CD4-positive, alpha-beta T cell treated with Interleukin-10 for 1 hour (primary cell): ENCODE measurements at regions not wholly inside any gene's neighbourhood (a gene's known extent, or its start where the extent isn't known, plus 50 kb on each side); places are given as distances from the start of the nearest gene placed in this dataset.
"Not testable (repeated sequence)": the region's sequence is repeated elsewhere in the genome, so short reads cannot be mapped to it uniquely, and the experiment has no call there.

Experiments
- DNase-seq: peaks from one replicate; pipeline ENCODE4 v3.0.0-alpha.2; 2020

DNA sequence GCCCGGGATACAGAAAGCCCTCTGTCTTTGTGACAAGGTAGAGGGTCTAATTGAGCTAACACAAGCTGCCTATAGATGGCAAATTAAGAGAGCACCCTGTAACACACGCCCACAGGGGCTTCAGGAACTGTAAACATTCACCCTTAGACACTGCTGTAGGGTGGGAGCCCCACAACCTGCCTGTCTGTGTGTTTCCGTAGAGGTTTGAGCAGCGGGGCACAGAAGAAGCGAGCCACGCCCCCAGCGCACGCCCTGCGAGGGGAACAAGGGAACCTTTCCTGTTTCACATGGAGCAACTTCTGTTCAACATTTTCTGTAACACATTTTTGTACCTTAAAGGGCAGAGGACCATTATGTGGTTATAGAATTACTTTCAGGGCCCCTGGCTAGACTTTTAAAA is 231.7 kb upstream of the EXOC2 start:
- DNase-seq, result no peak

DNA sequence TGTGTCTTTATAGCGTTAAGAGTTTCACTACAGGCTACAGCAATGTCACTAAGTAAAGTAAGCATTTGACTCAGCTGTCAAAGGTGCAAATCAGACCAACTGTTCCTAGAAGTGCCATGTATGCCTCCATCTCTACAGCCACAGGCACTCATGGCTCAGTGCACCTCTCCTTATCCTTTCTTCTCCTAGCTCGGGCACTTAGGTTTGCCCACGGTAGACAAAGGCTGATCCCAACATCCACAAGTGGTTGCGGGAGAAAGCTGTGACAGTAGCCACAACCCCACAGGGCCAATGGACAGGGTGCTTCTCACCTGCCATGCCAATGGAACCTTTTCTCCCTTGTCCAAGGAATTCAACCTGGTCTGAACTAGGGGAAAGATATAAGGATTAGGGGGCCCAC is 228.5 kb upstream of the EXOC2 start:
- no peak for DNase-seq

DNA sequence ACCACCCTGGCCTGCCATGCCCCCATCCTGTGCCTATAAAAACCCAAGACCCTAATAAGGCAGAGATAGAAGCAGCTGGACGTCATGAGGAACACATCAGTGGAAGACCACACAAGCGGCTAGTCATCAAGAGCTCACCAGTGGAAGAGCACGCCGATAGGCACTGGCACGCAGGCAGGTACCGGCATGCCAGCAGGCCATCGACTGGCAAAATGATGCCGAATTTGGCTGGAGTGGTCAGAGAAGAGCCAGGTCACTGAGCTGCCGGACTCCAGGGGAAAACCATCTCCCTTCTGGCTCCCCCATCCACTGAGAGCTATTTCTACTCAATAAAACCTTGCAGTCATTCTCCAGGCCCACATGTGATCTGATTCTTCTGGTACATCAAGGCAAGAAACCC is 227.6 kb upstream of the EXOC2 start:
- no peak for DNase-seq

DNA sequence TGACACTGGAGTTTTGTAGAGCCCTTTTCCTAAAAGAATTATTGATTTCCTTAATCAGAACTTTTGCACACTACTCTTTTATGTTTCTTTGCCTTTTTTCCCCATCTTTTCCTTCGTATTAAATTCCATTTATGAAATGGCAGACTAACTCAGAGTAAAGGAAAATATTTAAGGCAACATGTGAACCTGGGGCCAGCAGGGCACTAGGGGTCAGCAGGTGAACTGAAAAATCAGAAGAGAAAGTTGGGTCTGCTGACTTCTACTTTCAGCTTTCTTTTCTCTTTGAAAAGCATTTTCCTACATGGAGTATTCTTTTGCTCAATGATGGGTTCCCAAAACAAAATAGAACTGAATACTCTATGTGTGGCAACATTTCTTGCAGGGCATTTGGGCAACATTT is 226.6 kb upstream of the EXOC2 start:
- DNase-seq, result no peak

DNA sequence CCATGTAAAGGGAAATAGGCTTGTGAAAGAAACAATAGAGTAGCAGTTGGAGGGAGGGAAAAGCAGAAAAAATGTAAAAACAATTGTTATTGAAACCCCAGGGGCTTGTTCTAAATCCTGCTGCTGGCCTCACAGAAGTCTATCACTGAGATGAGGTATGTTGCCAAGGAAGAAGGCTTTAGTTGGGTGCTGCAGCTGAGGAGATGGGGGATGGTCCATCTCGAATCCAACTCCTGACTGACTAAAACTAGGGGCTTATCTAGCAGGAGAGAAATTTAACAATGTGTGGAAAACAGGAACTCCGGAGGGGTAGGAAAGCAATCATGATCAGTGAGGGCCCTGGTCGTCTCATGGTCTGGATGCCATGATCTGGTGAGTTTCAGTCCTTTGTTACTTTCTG is 225.0 kb upstream of the EXOC2 start:
- DNase-seq, result no peak

DNA sequence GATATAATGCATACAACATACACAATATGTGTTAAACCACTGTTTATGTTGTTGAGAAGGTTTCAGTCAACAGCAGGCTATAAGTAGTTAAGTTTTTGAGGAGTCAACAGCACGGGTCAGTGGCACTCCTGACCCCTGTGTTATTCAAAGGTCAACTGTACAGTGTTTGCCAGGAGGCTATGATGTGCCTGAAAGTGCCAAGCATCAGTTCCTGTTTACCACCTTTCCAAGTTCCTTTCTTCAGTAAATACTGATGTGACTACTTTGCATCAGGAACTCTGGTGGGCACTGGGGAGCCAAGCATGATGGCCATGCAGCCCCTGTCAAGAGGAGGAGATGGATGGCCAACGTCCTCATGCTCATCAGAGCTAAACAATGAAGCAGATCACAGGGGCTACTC is 224.4 kb upstream of the EXOC2 start:
- DNase-seq, result no peak

DNA sequence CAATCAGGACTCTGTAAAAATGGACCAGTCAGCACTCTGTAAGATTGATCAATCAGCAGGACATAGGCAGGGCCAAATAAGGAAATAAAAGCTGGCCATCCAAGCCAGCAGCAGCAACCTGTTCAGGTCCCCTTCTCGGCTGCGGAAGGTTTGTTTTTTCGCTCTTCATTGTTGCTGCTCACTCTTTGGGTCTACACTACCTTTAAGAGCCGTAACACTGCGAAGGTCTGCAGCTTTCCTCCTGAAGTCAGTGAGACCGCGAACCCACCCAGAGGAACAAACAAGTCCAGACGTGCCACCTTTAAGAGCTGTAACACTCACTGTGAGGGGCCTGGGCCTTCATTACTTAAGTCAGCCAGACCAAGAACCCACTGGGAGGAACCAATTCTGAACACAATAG is 223.2 kb upstream of the EXOC2 start:
- no peak for DNase-seq

DNA sequence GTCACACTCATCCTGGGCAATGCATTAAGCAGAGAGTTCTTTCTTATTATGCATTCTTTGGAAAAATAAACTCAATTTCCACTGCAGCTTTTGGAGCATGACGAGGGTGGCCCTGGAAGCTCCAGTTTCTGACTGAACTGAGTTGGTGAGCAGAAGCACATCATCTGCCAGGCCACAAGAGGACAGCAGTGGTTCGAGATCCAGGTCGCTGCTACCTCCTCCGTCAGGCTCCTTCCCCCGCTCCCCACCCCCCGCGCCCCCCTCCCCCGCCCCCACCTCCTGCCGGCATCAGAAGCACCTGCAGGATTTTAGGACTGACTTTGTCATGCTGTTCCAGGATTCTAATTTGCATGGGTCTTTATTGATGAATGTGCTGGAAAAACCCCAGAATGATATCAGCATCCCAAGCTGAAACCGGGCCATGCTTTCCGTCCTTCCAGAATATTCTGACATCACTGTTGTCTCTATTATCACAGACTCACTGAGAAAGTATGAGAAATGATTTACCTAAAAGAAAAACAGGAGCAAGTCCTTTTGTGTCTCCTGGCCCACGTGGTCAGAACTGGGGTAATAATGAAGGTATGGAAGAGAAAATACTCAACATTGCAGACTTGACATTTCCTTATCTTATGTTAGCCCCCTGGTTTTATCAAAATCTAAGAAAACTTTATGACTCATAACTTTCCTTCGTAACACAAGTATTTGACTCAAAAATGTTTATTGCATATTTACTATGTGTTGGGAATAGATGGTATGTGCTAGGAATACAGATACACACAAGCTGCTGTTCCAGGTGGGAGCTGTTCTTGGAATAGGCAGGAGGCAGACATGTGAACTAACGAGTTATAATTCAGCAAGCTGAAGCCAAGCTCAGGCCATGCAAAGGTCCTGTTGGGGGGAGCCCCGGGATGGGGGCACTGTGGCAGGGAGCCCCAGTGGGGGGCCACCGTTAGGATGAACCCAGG is 220.2 kb upstream of the EXOC2 start:
- no peak for DNase-seq

DNA sequence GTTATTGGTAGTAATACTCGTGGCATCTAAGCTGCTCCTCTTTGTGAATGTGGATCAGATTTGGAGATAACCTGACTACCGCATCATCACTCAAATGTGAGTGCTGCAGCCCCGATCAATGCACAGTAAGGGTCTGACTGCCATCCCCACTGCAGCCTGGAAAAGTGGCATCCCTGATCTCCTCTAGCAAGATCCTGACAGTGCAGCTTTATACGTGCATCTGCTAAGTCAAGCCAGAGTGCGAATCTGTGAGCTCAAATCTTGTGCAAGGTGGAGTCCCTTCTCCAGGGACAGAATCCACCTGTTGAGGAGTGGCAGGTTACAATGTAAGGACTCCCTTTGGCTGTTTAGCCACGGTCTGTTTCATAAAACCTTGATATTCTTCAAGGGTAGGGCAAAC is 215.0 kb upstream of the EXOC2 start:
- no peak for DNase-seq

DNA sequence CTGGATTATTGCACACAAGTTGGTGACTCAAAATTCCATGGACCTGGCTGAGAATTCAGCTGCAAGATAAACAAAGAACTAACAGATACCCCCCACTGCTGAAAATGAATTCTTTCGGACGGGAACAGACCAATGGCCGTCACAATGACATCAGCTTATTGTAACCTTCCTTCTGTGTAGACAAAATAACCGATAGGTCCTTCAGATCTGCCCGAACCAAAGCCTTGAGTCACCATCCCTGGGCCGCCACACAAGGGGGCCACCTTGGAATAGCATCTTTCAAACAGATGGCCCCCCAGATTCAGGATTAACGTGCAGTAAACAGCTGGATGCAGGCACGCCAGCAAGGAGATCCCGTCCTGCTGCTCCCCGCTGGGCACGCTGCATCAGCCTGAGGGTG is 214.0 kb upstream of the EXOC2 start:
- no peak for DNase-seq

DNA sequence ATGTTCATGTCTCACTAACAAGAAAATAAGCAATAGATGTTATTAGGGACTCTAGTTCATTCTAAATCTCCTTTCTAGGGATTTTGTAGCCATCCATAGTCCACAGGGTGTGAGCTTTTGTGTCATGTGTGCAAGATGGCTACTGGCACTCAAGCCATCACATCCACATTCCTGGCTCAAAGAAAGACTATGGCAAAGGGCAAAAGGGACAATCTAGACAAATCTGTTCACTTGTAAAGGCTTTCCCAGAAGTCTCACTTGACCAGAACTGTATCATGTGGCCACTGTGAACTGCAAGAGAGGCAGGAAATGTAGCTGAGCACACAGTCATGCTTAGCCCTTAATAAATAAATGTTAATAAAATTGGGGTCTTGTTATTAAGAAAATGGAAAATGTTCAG is 212.6 kb upstream of the EXOC2 start:
- DNase-seq, result no peak

DNA sequence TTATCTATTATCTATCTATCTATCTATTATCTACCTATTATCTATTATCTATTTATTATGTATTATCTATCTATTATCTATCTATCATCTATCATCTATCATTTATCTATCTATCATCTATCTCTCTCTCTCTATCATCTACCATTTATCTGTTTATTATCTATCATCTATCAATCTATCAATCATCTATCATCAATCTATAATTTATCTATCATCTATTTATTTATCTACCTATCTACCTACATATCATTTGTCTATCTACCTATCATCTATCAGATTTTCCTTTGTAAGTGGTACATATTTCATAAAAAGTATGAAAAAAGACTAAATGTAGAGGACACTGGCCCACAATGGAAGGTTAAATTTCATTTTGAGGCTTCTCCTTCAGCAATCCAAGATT is 212.1 kb upstream of the EXOC2 start:
- DNase-seq, result no peak

DNA sequence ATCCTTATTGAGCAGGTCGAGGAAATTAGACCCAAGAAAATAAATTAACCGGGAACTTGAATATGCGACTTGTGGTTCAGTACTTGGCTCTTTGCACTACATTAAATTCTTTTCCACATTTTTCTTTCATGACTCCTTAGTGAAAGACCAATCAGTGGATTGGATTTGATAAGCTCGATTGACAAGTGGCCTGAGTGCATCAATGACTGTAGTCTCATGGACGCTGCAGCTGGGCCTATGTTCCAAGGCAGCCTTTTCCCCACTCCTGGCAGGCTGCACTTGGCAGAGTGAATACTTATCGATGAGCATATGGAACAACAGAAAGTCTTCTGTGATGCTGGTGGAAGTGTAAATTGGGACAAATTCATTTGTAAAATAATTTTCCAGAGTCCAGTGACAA is 210.8 kb upstream of the EXOC2 start:
- DNase-seq, result no peak

DNA sequence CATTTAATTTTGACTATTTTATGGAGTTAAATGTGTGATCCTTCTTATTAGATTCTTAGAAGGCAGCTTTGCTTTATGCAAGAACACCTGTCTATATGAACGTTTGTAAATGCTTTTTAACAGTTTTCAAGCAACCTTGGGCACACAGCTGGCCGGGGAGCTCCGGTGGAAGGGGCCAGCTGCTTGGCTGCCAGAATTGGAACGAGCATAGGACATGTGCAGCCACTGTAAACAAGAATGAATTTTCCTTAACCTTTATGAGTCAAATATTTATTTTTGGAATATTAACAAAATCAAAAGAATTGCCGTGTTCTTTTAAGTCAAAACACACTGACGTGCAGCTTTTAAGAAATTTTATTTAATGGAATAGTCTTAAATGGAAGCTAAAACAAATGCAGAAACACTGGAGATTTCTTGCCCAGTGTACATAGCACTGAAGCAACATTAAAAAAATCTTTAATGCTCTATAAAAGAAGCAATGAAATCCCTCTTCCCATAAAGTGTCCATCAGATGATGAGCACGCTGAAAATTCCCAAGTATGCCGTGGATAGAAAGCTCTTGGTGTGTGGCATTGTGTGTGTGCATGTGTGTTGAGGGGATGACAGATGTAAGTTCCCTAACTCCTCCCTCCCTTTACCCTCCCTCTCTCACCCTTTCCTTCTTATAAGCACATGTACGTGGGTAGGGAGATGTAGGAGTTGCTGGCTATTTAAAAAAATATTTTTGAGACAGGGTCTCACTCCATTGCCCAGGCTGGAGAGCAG is 208.9 kb upstream of the EXOC2 start:
- no peak for DNase-seq

DNA sequence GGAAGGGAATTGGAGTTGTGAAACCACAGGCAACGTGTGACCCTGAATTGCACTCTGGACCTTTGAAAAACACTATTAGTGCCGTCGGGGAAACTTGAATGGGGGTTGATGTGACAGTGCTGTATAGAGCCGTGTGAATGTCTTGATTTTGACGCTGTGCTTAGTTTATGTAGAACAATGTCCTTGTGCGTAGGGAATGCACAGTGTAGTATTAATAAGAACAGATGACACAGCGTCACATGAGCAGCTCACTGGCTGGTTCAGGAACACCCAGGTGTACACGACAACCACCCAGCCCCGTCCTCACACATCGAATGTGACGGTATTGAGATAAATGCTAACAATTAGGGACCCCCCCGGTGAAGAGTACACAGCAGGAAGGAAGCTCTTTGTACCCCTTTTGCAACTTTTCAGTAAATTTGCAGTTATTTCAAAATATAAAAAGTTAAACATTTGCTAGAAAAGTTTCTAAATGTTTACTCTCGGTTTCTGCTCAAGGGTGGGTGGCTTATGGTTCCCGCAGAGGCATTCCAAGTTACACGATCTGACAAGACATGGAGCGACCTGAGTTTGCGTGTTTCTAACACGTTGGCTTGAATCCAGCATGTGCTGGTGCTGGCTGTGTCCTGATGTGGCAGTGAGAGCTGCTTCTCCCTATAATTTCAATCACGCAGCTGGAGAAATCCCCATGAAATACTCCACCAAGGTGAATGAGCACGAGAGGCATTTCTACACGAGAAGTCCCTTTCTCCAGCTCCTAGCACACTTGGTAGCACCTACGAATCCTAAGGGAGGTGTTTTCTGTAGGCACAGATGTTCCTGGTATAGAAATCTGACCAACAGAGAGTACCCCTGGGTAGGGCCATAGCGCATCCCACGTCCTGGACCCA is 208.0 kb upstream of the EXOC2 start:
- DNase-seq, result no peak

DNA sequence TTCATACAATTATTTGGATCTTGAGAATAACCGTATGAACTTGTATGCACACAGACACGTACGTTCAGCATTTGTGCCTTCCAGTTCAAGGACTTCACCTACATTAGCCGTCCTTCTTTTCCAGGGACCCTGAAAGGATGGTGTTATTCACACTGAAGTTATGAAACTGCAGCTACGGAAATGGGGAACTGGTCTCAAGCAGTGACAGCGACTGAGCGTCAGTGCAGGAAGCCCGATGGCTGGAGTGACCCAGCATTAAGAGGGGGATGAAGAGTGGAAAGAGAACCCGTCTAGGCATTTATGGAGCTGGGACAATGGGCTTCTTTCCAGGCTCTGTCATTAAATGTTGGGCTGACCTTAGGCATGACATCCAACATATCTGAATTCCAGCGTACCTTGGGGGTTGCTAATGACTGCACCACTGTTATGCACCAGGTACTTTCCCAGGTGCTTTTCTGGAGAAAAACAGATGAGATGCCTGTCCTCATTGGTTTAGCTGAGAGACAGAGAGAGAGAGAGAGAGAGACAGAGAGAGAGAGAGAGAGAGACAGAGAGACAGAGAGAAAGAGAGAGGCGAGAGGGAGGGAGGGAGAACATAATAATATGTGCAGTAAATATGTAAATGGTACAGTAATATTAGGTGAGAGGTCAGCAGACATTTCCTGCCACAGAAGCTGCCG is 204.7 kb upstream of the EXOC2 start:
- no peak for DNase-seq

DNA sequence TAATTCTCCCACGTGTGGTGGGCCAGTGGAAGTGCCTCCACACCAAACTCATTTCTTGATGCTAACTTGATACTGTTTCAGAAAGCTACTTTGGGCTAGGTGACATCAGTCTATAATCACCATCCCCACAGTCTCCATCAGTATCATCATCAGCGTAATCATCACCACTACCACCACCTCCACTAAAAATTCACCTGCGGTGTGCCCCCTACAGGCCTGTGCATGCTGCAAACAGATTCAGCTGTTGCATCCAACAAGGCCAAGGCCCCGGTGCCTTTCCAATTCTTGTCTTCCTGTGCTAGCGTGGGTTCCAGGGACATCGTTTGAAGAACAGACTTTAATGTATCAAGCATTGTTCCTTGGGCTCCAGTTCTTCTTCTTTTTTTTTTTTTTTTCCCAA is 201.3 kb upstream of the EXOC2 start:
- no peak for DNase-seq

DNA sequence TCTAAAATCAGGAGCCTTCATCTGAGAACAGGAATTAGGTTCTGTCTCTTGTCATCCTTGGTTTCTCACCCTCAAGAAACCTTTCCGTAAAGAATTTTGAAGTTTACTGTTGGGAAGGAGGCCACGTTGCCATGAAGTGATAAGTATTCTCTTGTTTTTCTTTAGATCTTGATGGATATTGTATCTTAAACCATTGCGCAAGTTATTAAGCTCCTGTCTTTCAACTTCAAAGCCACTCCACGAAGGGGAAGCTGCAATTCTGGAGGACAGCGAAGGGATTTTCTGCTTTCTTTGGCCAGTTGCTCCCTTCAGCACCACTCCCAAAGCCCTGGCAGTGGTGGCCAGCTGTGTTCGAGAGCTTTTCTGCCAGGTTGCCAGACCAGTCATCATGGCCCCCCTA is 198.1 kb upstream of the EXOC2 start:
- no peak for DNase-seq

DNA sequence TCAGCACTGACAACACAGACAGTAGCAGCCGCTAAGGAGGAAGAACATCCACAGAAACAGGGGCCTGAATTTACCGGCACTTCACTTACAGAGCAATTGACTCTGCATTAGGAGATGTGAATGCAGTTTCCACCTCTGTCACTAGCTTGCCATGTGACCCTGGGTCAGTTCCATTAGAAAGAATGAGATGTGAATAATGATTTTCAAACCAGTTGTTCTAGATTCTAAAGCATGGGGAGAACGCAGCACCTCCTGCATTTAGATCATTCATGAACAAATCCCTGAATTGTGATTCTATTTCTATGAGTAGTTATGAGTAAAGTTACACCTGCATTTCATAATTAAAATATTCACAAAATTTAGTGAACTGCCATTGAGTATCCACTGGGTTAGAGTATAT is 197.3 kb upstream of the EXOC2 start:
- no peak for DNase-seq

DNA sequence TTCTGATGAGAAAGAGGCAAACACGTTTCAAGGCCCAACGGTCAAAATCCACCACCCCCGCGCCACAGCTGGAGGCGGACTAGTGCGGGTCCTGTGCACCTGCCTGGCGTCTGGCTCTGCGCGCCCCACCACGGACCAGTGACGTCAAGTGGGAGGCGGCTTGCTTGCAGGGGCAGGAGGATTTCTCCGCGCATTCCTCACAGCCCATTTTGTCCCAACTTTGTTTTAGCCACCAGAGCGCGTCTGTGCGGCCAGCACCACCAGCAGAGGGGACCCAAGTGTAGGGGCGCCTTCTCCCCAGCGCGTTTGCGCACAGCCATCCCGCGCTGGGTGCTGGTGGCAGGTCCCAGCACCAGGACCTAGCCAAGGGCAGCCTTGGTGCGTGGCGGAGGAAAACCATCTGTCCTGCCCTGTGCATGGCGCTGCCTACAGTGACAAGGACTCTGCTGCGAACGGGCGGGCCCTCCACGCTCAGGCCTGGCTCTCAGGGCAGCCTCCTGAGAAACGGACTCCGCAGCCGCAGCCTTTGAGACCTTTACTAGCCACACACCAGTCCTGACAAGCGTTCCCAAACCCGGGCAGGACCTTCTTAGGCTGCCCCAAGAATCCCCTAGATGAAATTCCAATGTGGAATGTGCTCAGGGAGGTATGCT is 194.8 kb upstream of the EXOC2 start:
- DNase-seq, result no peak

DNA sequence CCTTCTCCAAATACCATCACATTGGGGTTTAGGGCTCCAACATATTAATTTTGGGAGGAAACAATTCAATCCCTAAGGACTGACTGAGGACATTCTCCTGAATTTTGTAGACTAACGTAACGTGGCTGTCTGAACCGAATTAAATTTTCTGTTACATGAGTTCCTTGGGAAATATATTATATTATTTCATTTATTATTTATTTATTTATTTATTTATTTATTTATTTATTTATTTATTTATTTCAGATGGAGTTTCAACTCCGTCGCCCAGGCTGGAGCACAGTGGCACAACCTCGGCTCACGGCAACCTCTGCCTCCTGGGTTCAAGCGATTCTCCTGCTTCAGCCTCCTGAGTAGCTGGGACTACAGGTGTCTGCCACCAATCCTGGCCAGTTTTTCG is 193.2 kb upstream of the EXOC2 start:
- DNase-seq, result not testable (repeated sequence)

DNA sequence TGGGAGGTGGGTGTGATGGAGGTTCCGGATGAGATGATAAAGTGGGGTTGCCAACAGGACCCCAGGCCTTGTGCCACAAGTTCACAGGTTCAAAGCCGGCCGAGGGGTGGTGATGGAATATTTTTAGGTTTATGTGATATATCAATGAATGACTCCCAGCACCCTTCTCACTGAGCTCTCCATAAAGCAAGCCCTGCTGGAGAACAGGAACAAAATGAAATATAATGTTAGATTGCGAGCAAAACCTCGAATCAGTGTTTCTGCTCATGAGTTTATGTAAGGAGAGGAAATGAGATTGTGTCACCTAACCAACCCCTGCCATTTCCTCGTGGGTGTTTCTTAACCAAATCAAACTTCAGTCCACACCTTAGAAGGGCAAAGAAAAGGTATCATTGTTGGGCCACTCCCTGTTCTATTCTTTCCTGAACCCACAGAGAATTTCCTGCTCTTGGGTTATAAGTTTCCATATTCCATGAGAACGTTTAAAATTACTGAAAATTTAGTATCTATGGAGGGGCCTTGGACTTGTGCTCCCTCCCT is 192.2 kb upstream of the EXOC2 start:
- no peak for DNase-seq
